WTC11 (cell line): ENCODE measurements at regions not wholly inside any gene's neighbourhood (a gene's known extent, or its start where the extent isn't known, plus 50 kb on each side); places are given as distances from the start of the nearest gene placed in this dataset.
A peak's percentile ranks its signal among the peaks of the same experiment; 100 is the strongest.

Source experiments
- ATAC-seq: fragments of 200-7000 bp; cut with Tn5 transposase; 2 replicates; pipeline ENCODE4 v1.10.0; 2021; ENCODE audit warnings: mild to moderate bottlenecking, moderate library complexity
- CTCF ChIA-PET: fragments of 300-600 bp; sonication (Branson Sonifier 250); formaldehyde crosslinking; loops from one replicate; lab custom pipeline; 2021; ENCODE audit warnings: antibody characterized with exemption; lab: Charles Lee
- POLR2A ChIA-PET: fragments of 350-600 bp; sonication (Branson Sonifier 250); formaldehyde crosslinking; loops from one replicate; lab custom pipeline; 2021; ENCODE audit warnings: antibody characterized with exemption; lab: Charles Lee
- DNase-seq: peaks from one replicate; pipeline ENCODE4 v3.0.0; 2021; ENCODE audit warnings: low spot score
- H3K27ac Mint-ChIP-seq: 2 replicates; pipeline ENCODE4 v1.8.0; 2021; ENCODE audit warnings: mixed read lengths
- H3K27me3 Mint-ChIP-seq: 2 replicates; pipeline ENCODE4 v1.8.0; 2021; ENCODE audit warnings: low read depth, mild to moderate bottlenecking, moderate library complexity, mixed read lengths
- H3K36me3 Mint-ChIP-seq: 2 replicates; pipeline ENCODE4 v1.8.0; 2021; ENCODE audit warnings: mixed read lengths
- H3K4me1 Mint-ChIP-seq: 2 replicates; pipeline ENCODE4 v1.8.0; 2022; ENCODE audit warnings: mixed read lengths
- H3K4me3 Mint-ChIP-seq: 2 replicates; pipeline ENCODE4 v1.8.0; 2021; ENCODE audit warnings: mild to moderate bottlenecking, moderate library complexity, mixed read lengths
- H3K9me3 Mint-ChIP-seq: 2 replicates; pipeline ENCODE4 v1.8.0; 2021; ENCODE audit warnings: mixed read lengths
- CDX4 ChIP-seq: fragments of 250-450 bp; sonication (Bioruptor Pico); IDR thresholded peaks from 2 replicates; pipeline ENCODE4 v1.9.0; 2021; ENCODE audit warnings: moderate library complexity, mild to moderate bottlenecking, inconsistent platforms, borderline replicate concordance
- ETV6 ChIP-seq: sonication (generic); formaldehyde crosslinking; IDR thresholded peaks from 2 replicates; pipeline ENCODE4 v1.8.1; 2022; ENCODE audit warnings: mild to moderate bottlenecking, missing genetic modification reagents
- FOXK1 ChIP-seq: sonication (generic); formaldehyde crosslinking; IDR thresholded peaks from 2 replicates; pipeline ENCODE4 v1.8.0; 2022; ENCODE audit warnings: mild to moderate bottlenecking, moderate library complexity, missing genetic modification reagents
- GABPB1 ChIP-seq: sonication (generic); formaldehyde crosslinking; IDR thresholded peaks from 2 replicates; pipeline ENCODE4 v1.8.1; 2023; ENCODE audit warnings: mild to moderate bottlenecking, missing genetic modification reagents
- GRHL2 ChIP-seq: fragments of 250-450 bp; sonication (Bioruptor Pico); IDR thresholded peaks from 2 replicates; pipeline ENCODE4 v1.8.0; 2022; ENCODE audit warnings: mild to moderate bottlenecking, moderate library complexity; ENCODE audit not compliant: insufficient replicate concordance, severe bottlenecking
- GTF2I ChIP-seq: fragments of 250-450 bp; sonication (Bioruptor Pico); conservative IDR thresholded peaks from 2 replicates; pipeline ENCODE4 v1.4.0; 2021; ENCODE audit warnings: mild to moderate bottlenecking
- HMGA2 ChIP-seq: fragments of 250-450 bp; sonication (Bioruptor Pico); IDR thresholded peaks from 2 replicates; pipeline ENCODE4 v1.4.0; 2021; ENCODE audit warnings: mild to moderate bottlenecking, moderate library complexity
- HMGXB4 ChIP-seq: sonication (generic); formaldehyde crosslinking; IDR thresholded peaks from 2 replicates; pipeline ENCODE4 v1.8.1; 2023; ENCODE audit warnings: mild to moderate bottlenecking, moderate library complexity, missing genetic modification reagents
- IRF1 ChIP-seq: sonication (generic); formaldehyde crosslinking; IDR thresholded peaks from 2 replicates; pipeline ENCODE4 v1.8.0; 2023; ENCODE audit warnings: missing genetic modification reagents
- IRF2 ChIP-seq: sonication (generic); formaldehyde crosslinking; IDR thresholded peaks from 2 replicates; pipeline ENCODE4 v1.8.0; 2022; ENCODE audit warnings: low read depth, missing genetic modification reagents, borderline replicate concordance
- MAX ChIP-seq: sonication (generic); formaldehyde crosslinking; IDR thresholded peaks from 2 replicates; pipeline ENCODE4 v1.8.0; 2022; ENCODE audit warnings: mild to moderate bottlenecking, missing genetic modification reagents
- MXD4 ChIP-seq: fragments of 250-450 bp; sonication (Bioruptor Pico); IDR thresholded peaks from 2 replicates; pipeline ENCODE4 v1.8.0; 2021; ENCODE audit warnings: mild to moderate bottlenecking, moderate library complexity, borderline replicate concordance
- NR1H2 ChIP-seq: sonication (generic); formaldehyde crosslinking; IDR thresholded peaks from 2 replicates; pipeline ENCODE4 v1.9.0; 2021; ENCODE audit warnings: mild to moderate bottlenecking, moderate library complexity, missing genetic modification reagents
- SP1 ChIP-seq: sonication (generic); formaldehyde crosslinking; conservative IDR thresholded peaks from 2 replicates; pipeline ENCODE4 v1.8.1; 2022; ENCODE audit warnings: missing genetic modification reagents
- TEAD1 ChIP-seq: sonication (generic); formaldehyde crosslinking; IDR thresholded peaks from 2 replicates; pipeline ENCODE4 v1.8.0; 2022; ENCODE audit warnings: mild to moderate bottlenecking, missing genetic modification reagents
- ZNF138 ChIP-seq: sonication (generic); formaldehyde crosslinking; conservative IDR thresholded peaks from 2 replicates; pipeline ENCODE4 v1.8.1; 2022; ENCODE audit warnings: mild to moderate bottlenecking, moderate library complexity, missing genetic modification reagents
- ZNF317 ChIP-seq: sonication (generic); formaldehyde crosslinking; IDR thresholded peaks from 2 replicates; pipeline ENCODE4 v1.8.1; 2023; ENCODE audit warnings: low read depth, mild to moderate bottlenecking, moderate library complexity, missing genetic modification reagents, borderline replicate concordance
- ZNF532 ChIP-seq: fragments of 250-450 bp; sonication (Bioruptor Pico); IDR thresholded peaks from 2 replicates; pipeline ENCODE4 v1.9.0; 2021; ENCODE audit warnings: mild to moderate bottlenecking, borderline replicate concordance

GRCh38 chr6:47360388-47360787, 50.7 kb upstream of the TNFRSF21 start:
- Mint-ChIP-seq H3K27ac (no peak overlapping the region), H3K36me3 (no peaks in the 10 kb centered on the region), H3K9me3 (peaks cover 5% of the 10 kb centered on the region; the same call in 1 of the 2 replicates), H3K4me3 (no peak overlapping the region), H3K4me1 (peaks cover 25% of the 10 kb centered on the region), H3K27me3 (peaks cover 19% of the 10 kb centered on the region)
- ATAC-seq (no peak), DNase-seq (no peak)
- CTCF ChIA-PET = no interaction called here
- POLR2A ChIA-PET = no interaction called here
- TF ChIP-seq HMGXB4 (no peak), CDX4 (CRISPR knock-in tag) (no peak), SP1 (CRISPR knock-in tag) (no peak), IRF2 (no peak), MAX (CRISPR knock-in tag) (no peak), TEAD1 (no peak), ZNF138 (no peak), MXD4 (CRISPR knock-in tag) (no peak), ZNF317 (CRISPR knock-in tag) (no peak), GRHL2 (CRISPR knock-in tag) (no peak), GTF2I (no peak), HMGA2 (CRISPR knock-in tag) (no peak), ZNF532 (no peak), IRF1 (no peak), NR1H2 (no peak)

- DNase-seq (no peak), ATAC-seq (no peak)
- peaks cover 21% of the 10 kb centered on the region for H3K4me1 Mint-ChIP-seq
- H3K9me3 Mint-ChIP-seq = peaks cover 12% of the 10 kb centered on the region; the same call in 1 of the 2 replicates
- TF ChIP-seq ETV6 (no peak), FOXK1 (CRISPR knock-in tag) (no peak), GABPB1 (CRISPR knock-in tag) (peak; percentile 99), HMGXB4 (no peak)
- POLR2A ChIA-PET = no interaction called here
- H3K36me3 Mint-ChIP-seq = no peaks in the 10 kb centered on the region
- H3K27me3 Mint-ChIP-seq = peaks cover 11% of the 10 kb centered on the region
- no peak overlapping the region for H3K4me3 Mint-ChIP-seq
- CTCF ChIA-PET = interaction anchor here (1.2 kb wide), 1 partner anchor 269 kb away, joined by 3 read pairs; no protein-coding TSS in a partner anchor
- no peak overlapping the region for H3K27ac Mint-ChIP-seq
Measured at GRCh38 chr6:47362857-47363461, 53.3 kb upstream of the TNFRSF21 start.
